Immature natural killer cell (primary cell): ENCODE measurements at regions not wholly inside any gene's neighbourhood (a gene's known extent, or its start where the extent isn't known, plus 50 kb on each side); places are given as distances from the start of the nearest gene placed in this dataset.
"Not testable (repeated sequence)": the region's sequence is repeated elsewhere in the genome, so short reads cannot be mapped to it uniquely, and the experiment has no call there.

ENCODE experiments used
- DNase-seq, 3 donors: peaks; one replicate each; pipeline ENCODE4 v3.0.0; 2022; ENCODE audit warnings: mixed read lengths in 1 of 3
- H3K27ac Mint-ChIP-seq, 6 donors: one replicate each; pipeline ENCODE4 v1.8.0; 2020; ENCODE audit warnings: mixed read lengths in 6 of 6, mild to moderate bottlenecking in 5 of 6, inconsistent platforms in 4 of 6, moderate library complexity in 3 of 6
- H3K27me3 Mint-ChIP-seq, 3 donors: one replicate each; pipeline ENCODE4 v1.8.0; 2020 to 2021; ENCODE audit warnings: low read depth in 3 of 3, mild to moderate bottlenecking in 3 of 3, mixed read lengths in 3 of 3, moderate library complexity in 3 of 3, inconsistent platforms in 1 of 3
- H3K36me3 Mint-ChIP-seq, 3 donors: one replicate each; pipeline ENCODE4 v1.8.0; 2020; ENCODE audit warnings: mixed read lengths in 3 of 3, inconsistent platforms in 2 of 3, mild to moderate bottlenecking in 2 of 3
- H3K4me1 Mint-ChIP-seq, 2 donors: one replicate each; pipeline ENCODE4 v1.8.0; 2020; ENCODE audit warnings: inconsistent platforms in 2 of 2, mild to moderate bottlenecking in 2 of 2, mixed read lengths in 2 of 2, moderate library complexity in 1 of 2
- H3K4me3 Mint-ChIP-seq, 5 donors: one replicate each; pipeline ENCODE4 v1.8.0; 2020; ENCODE audit warnings: mild to moderate bottlenecking in 5 of 5, mixed read lengths in 5 of 5, inconsistent platforms in 3 of 5, moderate library complexity in 3 of 5
- H3K9me3 Mint-ChIP-seq, 6 donors: one replicate each; pipeline ENCODE4 v1.8.0; 2020; ENCODE audit warnings: mild to moderate bottlenecking in 6 of 6, mixed read lengths in 6 of 6, inconsistent platforms in 4 of 6, moderate library complexity in 3 of 6

DNA sequence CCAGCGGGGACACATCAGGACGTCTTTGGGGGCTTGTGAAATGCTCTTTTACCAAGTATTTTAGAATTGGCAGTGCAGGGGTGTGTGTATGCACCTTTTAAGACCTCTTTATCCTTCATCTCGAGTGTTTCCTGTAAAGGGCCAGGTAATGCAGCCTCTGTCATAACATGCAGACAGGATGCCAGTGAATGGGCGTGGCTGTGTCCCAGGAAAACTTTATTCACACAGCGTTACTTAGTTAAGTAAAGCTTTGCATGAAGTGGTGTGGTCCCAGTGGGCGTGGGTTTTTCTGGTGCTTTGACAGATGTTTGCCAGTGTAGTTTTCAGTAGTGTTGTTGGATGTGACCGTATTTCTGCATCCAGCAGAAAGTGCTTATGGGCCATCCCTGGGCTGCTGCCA lies 70.3 kb upstream of the FAN1 start:
- H3K36me3 Mint-ChIP-seq = peaks cover 0 to 20% (median 3%) of the 10 kb centered on the region in 3 donors
- not testable (repeated sequence) for H3K27ac Mint-ChIP-seq, H3K27me3 Mint-ChIP-seq, DNase-seq, H3K4me3 Mint-ChIP-seq, H3K4me1 Mint-ChIP-seq, H3K9me3 Mint-ChIP-seq

DNA sequence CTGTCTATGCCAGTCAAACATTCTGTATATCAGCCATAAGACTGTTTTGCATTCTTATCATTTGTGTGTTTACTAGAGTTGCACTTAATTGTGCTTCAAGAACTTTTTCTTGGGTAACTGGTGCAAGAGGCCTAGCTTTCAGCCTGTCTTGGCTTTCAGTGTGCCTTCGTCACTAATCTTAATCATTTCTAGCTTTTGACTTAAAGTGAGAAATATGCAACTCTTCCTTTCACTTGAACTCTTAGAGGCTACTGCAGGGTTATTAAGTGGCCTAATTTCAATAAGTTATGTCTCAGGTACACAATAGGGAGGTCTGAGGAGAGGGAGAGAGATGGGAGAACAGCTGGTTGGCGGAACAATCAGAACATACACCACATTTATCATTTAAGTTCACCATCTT lies 62.1 kb upstream of the FAN1 start:
- not testable (repeated sequence) for H3K36me3 Mint-ChIP-seq, DNase-seq, H3K4me3 Mint-ChIP-seq, H3K27ac Mint-ChIP-seq, H3K9me3 Mint-ChIP-seq, H3K27me3 Mint-ChIP-seq
- peaks cover 17 to 20% of the 10 kb centered on the region in 2 donors for H3K4me1 Mint-ChIP-seq

DNA sequence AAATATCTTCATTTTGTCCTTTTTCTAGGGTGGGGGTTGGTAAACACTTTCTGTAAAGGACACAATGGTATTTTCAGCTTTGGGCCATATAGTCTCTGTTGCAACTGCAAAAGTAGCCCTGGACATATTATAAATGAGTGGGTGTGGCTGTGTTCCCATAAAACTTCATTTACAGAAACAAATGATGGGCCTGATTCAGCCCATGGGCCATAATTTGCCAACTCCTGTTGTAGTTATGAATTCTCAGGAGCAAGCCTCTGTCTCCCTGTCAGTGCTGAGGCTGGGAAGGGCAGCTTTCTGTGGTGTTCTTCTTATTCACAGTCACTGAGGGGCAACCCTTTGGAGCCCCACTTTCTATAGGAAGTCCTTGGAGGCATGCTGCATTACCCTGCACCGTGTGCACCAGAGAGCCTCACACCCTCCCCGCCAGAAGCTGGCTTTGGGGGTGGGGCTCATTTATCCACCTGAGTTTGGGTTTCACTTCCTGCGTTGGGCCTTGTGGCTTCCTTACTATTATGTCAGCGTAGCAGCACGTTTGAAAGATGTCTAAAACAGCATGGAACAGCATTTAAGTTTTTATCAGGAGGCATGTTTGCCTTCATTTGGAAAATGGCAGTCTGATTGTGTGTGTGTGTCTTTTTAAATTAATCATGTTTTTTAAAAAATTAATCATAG lies 60.8 kb upstream of the FAN1 start:
- DNase-seq = not testable (repeated sequence)

DNA sequence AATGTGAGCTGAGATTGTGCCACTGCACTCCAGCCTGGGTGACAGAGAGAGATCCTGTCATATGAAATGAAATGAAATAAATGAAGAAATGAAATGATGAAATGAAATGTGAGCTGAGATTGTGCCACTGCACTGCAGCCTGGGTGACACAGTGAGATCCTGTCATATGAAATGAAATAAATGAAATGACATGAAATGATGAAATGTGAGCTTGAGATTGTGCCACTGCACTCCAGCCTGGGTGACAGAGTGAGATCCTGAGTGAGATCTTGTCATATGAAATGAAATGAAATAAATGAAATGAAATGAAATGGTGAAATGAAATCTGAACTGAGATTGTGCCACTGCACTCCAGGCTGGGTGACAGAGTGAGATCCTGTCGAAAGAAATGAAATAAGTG lies 58.2 kb upstream of the FAN1 start:
- peaks cover 16 to 20% of the 10 kb centered on the region in 2 donors for H3K4me1 Mint-ChIP-seq
- not testable (repeated sequence) for H3K36me3 Mint-ChIP-seq, DNase-seq, H3K27ac Mint-ChIP-seq, H3K4me3 Mint-ChIP-seq, H3K9me3 Mint-ChIP-seq
- peaks cover 2 to 12% (median 7%) of the 10 kb centered on the region in 3 donors for H3K27me3 Mint-ChIP-seq

More for the DNA sequence above, 60.8 kb upstream of the FAN1 start:
- H3K27me3 Mint-ChIP-seq, H3K36me3 Mint-ChIP-seq, H3K9me3 Mint-ChIP-seq: not testable (repeated sequence)
- peak overlapping the region in 2 of 5 donors; percentile 30 to 44 for H3K4me3 Mint-ChIP-seq
- peaks cover 17 to 20% of the 10 kb centered on the region in 2 donors for H3K4me1 Mint-ChIP-seq
- peak overlapping the region in 1 of 6 donors; percentile 41 for H3K27ac Mint-ChIP-seq
